CD14-positive monocyte (primary cell): ENCODE measurements at regions not wholly inside any gene's neighbourhood (a gene's known extent, or its start where the extent isn't known, plus 50 kb on each side); places are given as distances from the start of the nearest gene placed in this dataset.

ENCODE experiments used
- DNase-seq, 3 donors: peaks; one replicate each; pipeline ENCODE4 v3.0.0-alpha.2; 2011 to 2022
- H2AFZ ChIP-seq: 2 replicates; pipeline ENCODE4 v1.6.0; 2012; ENCODE audit warnings: mild to moderate bottlenecking, low read depth, low read length, inconsistent platforms; ENCODE audit not compliant: insufficient read depth, poor library complexity, severe bottlenecking
- H3K27ac ChIP-seq, 2 donors: 1 replicate in 1 of 2; 2 replicates in 1 of 2; pipeline ENCODE4 v1.5.1; 2012 to 2013; ENCODE audit warnings: low read length in 2 of 2, control low read depth in 1 of 2, inconsistent platforms in 1 of 2, low read depth in 1 of 2, mild to moderate bottlenecking in 1 of 2
- H3K27me3 ChIP-seq, 2 donors: one replicate each; pipeline versions ENCODE4 v1.6.0 to v1.6.1; 2011 to 2013; ENCODE audit warnings: low read length in 2 of 2; ENCODE audit not compliant: control insufficient read depth in 2 of 2, insufficient read depth in 2 of 2
- H3K36me3 ChIP-seq, 2 donors: replicated peaks in 1 of 2; 1 replicate in 1 of 2; 2 replicates in 1 of 2; pipeline versions ENCODE4 v1.5.1 to v1.6.1; 2012 to 2013; ENCODE audit warnings: low read length in 2 of 2, control low read depth in 1 of 2, inconsistent platforms in 1 of 2, mild to moderate bottlenecking in 1 of 2; ENCODE audit not compliant: insufficient read depth in 2 of 2, control insufficient read depth in 1 of 2
- H3K4me1 ChIP-seq, 2 donors: 1 replicate in 1 of 2; 2 replicates in 1 of 2; pipeline versions ENCODE4 v1.5.1 to v1.6.1; 2012 to 2013; ENCODE audit warnings: low read length in 2 of 2, control low read depth in 1 of 2, inconsistent platforms in 1 of 2, mild to moderate bottlenecking in 1 of 2, moderate library complexity in 1 of 2; ENCODE audit not compliant: insufficient read depth in 2 of 2, control insufficient read depth in 1 of 2
- H3K4me2 ChIP-seq: replicated peaks from 2 replicates; pipeline ENCODE3; 2012; ENCODE audit warnings: low read length, moderate library complexity, mild to moderate bottlenecking; ENCODE audit not compliant: poor library complexity, severe bottlenecking; ENCODE audit errors: extremely low read depth
- H3K4me3 ChIP-seq, 3 experiments: fragments of 200-600 bp in 1 of 3; sonication (generic) in 1 of 3; replicated peaks in 1 of 3; 1 replicate in 2 of 3; 2 replicates in 1 of 3; pipeline ENCODE4 v1.5.1; 2011 to 2013; ENCODE audit warnings: low read length in 3 of 3, mild to moderate bottlenecking in 3 of 3, control low read depth in 2 of 3, low read depth in 2 of 3, inconsistent platforms in 1 of 3, moderate library complexity in 1 of 3
- H3K79me2 ChIP-seq: 2 replicates; pipeline ENCODE4 v1.6.0; 2012; ENCODE audit warnings: mild to moderate bottlenecking, control low read depth, inconsistent platforms, low read length, moderate library complexity; ENCODE audit not compliant: insufficient read depth
- H3K9ac ChIP-seq: 2 replicates; pipeline ENCODE4 v1.6.0; 2017; ENCODE audit warnings: low read length, mild to moderate bottlenecking; ENCODE audit not compliant: insufficient read depth, poor library complexity, severe bottlenecking
- H3K9me3 ChIP-seq, 2 donors: replicated peaks in 1 of 2; 1 replicate in 1 of 2; 2 replicates in 1 of 2; pipeline versions ENCODE4 v1.5.1 to v1.6.1; 2012 to 2013; ENCODE audit warnings: low read length in 2 of 2, control low read depth in 1 of 2; ENCODE audit not compliant: control insufficient read depth in 1 of 2, insufficient read depth in 1 of 2
- H4K20me1 ChIP-seq: 2 replicates; pipeline ENCODE4 v1.6.0; 2012; ENCODE audit warnings: mild to moderate bottlenecking, low read length, control low read depth, moderate library complexity; ENCODE audit not compliant: insufficient read depth
- H3K27ac Mint-ChIP-seq, 7 donors: one replicate each; pipeline ENCODE4 v1.8.0; 2020; ENCODE audit warnings: mild to moderate bottlenecking in 7 of 7, mixed read lengths in 7 of 7, moderate library complexity in 6 of 7, inconsistent platforms in 2 of 7
- H3K27me3 Mint-ChIP-seq, 3 donors: one replicate each; pipeline ENCODE4 v1.8.0; 2021 to 2022; ENCODE audit warnings: low read depth in 3 of 3, mild to moderate bottlenecking in 3 of 3, mixed read lengths in 3 of 3, moderate library complexity in 3 of 3, inconsistent platforms in 1 of 3
- H3K36me3 Mint-ChIP-seq, 2 donors: one replicate each; pipeline ENCODE4 v1.8.0; 2020; ENCODE audit warnings: mixed read lengths in 2 of 2, inconsistent platforms in 1 of 2, mild to moderate bottlenecking in 1 of 2
- H3K4me1 Mint-ChIP-seq: one replicate; pipeline ENCODE4 v1.8.0; 2020; ENCODE audit warnings: mild to moderate bottlenecking, mixed read lengths
- H3K4me3 Mint-ChIP-seq, 2 donors: one replicate each; pipeline ENCODE4 v1.8.0; 2020; ENCODE audit warnings: mild to moderate bottlenecking in 2 of 2, mixed read lengths in 2 of 2, moderate library complexity in 1 of 2
- H3K9me3 Mint-ChIP-seq, 7 donors: one replicate each; pipeline ENCODE4 v1.8.0; 2020 to 2022; ENCODE audit warnings: mixed read lengths in 7 of 7, mild to moderate bottlenecking in 6 of 7, moderate library complexity in 6 of 7, inconsistent platforms in 2 of 7
- WGBS: methylation state at CpG from one replicate; pipeline ENCODE4 v1.1.5; 2013; ENCODE audit warnings: missing lambda C conversion rate; ENCODE audit not compliant: insufficient coverage; 5-methylcytosine and 5-hydroxymethylcytosine counted together
- intact Hi-C, 2 donors: fragments of 100-400 bp; cut with micrococcal nuclease; formaldehyde crosslinking; loops; one replicate each; pipeline versions ENCODE4 v1.15.0 to v1.15.1; 2023
- TF ChIP-seq, protein P1 (sequence below): fragments of 200-600 bp; IDR thresholded peaks from one replicate; pipeline ENCODE4 v1.8.0; 2022; ENCODE audit warnings: antibody characterized with exemption, mild to moderate bottlenecking

DNA sequence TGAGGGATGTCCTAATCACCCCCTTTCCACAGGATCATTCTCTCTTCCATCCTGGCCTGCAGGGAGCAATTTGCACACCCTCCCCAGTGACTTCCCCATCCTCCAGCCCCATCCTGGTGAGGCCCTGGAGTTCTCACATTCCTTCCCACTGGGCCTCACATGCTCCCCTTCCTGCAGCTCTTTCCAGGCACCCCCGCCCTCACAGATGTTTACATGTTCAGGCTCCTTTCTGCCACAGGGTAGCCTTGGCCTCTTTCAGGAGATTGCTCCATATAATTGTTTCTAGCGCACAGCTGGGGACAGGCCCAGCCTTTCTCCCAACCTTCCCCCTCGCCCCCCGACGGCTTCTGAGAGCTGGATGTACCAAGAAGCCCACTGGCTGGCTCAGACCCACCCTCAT, 288.4 kb upstream of the TRIB2 start:
- no peak overlapping the region for H3K27ac Mint-ChIP-seq
- Histone ChIP-seq H3K9me3 (no peaks in the 10 kb centered on the region), H3K9ac (no peak overlapping the region), H3K4me3 (no peak overlapping the region), H3K27me3 (no peaks in the 10 kb centered on the region), H3K36me3 (no peaks in the 10 kb centered on the region), H3K4me2 (no peak overlapping the region), H2AFZ (no peak overlapping the region), H3K27ac (no peak overlapping the region), H3K4me1 (peaks cover 21 to 22% of the 10 kb centered on the region in 2 donors), H3K79me2 (no peaks in the 10 kb centered on the region), H4K20me1 (no peaks in the 10 kb centered on the region)
- DNase-seq, result no peak
- intact Hi-C loops, result no loop called here
- 87% methylated on average over 4 of the region's 5 CpGs for WGBS
- no peak overlapping the region for H3K4me3 Mint-ChIP-seq
- peaks cover 24% of the 10 kb centered on the region for H3K4me1 Mint-ChIP-seq
- H3K9me3 Mint-ChIP-seq, result peaks cover 0 to 2% (median 0%) of the 10 kb centered on the region in 7 donors
- H3K27me3 Mint-ChIP-seq, result no peaks in the 10 kb centered on the region
- TF ChIP-seq, protein P1, sequence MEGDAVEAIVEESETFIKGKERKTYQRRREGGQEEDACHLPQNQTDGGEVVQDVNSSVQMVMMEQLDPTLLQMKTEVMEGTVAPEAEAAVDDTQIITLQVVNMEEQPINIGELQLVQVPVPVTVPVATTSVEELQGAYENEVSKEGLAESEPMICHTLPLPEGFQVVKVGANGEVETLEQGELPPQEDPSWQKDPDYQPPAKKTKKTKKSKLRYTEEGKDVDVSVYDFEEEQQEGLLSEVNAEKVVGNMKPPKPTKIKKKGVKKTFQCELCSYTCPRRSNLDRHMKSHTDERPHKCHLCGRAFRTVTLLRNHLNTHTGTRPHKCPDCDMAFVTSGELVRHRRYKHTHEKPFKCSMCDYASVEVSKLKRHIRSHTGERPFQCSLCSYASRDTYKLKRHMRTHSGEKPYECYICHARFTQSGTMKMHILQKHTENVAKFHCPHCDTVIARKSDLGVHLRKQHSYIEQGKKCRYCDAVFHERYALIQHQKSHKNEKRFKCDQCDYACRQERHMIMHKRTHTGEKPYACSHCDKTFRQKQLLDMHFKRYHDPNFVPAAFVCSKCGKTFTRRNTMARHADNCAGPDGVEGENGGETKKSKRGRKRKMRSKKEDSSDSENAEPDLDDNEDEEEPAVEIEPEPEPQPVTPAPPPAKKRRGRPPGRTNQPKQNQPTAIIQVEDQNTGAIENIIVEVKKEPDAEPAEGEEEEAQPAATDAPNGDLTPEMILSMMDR, result no peak
- H3K36me3 Mint-ChIP-seq, result no peaks in the 10 kb centered on the region

DNA sequence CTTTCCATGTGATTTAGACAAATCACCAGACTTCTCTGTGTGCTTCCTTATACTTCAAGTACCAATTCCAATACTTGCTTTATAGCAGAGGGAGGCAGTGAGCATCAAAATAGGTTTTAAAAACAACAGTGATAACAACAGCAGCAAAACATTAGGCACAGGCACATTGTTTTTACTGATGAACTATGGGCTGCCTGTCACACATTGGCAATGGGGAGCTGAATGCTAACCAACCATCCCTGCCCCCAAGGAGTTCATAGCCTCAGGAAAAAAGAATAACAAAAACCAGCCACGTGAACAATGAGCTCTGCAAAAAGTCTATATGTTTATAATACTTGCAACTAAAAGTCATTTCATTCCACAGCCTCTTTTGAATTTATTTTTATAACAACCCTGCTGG, 287.9 kb upstream of the TRIB2 start:
- no peaks in the 10 kb centered on the region for H3K27me3 Mint-ChIP-seq

More for the DNA sequence above, 287.9 kb upstream of the TRIB2 start:
- Histone ChIP-seq H3K4me3 (no peak overlapping the region), H3K9me3 (no peaks in the 10 kb centered on the region), H3K9ac (no peak overlapping the region), H3K79me2 (no peaks in the 10 kb centered on the region), H4K20me1 (no peaks in the 10 kb centered on the region), H3K27ac (no peak overlapping the region), H3K36me3 (no peaks in the 10 kb centered on the region), H2AFZ (no peak overlapping the region), H3K27me3 (no peaks in the 10 kb centered on the region), H3K4me1 (peaks cover 21 to 22% of the 10 kb centered on the region in 2 donors), H3K4me2 (no peak overlapping the region)
- Mint-ChIP-seq H3K27ac (no peak overlapping the region), H3K9me3 (peaks cover 0 to 2% (median 0%) of the 10 kb centered on the region in 7 donors), H3K36me3 (no peaks in the 10 kb centered on the region), H3K4me1 (peaks cover 24% of the 10 kb centered on the region), H3K4me3 (no peak overlapping the region)
- no peak for DNase-seq
- TF ChIP-seq, protein P1, result no peak
- WGBS, result no CpG with 5 or more reads among the region's 1 CpG
- intact Hi-C loops, result no loop called here
